Adrenal gland (tissue), 9 donors: ENCODE measurements at regions not wholly inside any gene's neighbourhood (a gene's known extent, or its start where the extent isn't known, plus 50 kb on each side); places are given as distances from the start of the nearest gene placed in this dataset.
"Not testable (repeated sequence)": the region's sequence is repeated elsewhere in the genome, so short reads cannot be mapped to it uniquely, and the experiment has no call there.

Source experiments
- DNase-seq, 7 donors: peaks; one replicate each; pipeline ENCODE4 v3.0.0-alpha.2; 2019 to 2020
- H3K27ac ChIP-seq, 5 donors: fragments of 200-600 bp; sonication (generic) in 4 of 5; 1 replicate in 3 of 5; 2 replicates in 2 of 5; pipeline versions ENCODE4 v1.5.1 to v1.8.0; 2016 to 2020; ENCODE audit warnings: mild to moderate bottlenecking in 1 of 5
- H3K27me3 ChIP-seq: fragments of 200-600 bp; 2 replicates; pipeline ENCODE4 v1.8.0; 2021
- H3K36me3 ChIP-seq, 2 donors: fragments of 200-600 bp; replicated peaks in 1 of 2; 1 replicate in 1 of 2; 2 replicates in 1 of 2; pipeline versions ENCODE4 v1.5.1 to v1.8.0; 2018 to 2022
- H3K4me1 ChIP-seq, 2 donors: fragments of 200-600 bp; replicated peaks in 1 of 2; 1 replicate in 1 of 2; 2 replicates in 1 of 2; pipeline versions ENCODE4 v1.5.1 to v1.8.0; 2018 to 2021
- H3K4me3 ChIP-seq, 4 donors: fragments of 200-600 bp; sonication (generic) in 3 of 4; one replicate each; pipeline ENCODE4 v1.5.1; 2016 to 2018
- H3K9me3 ChIP-seq, 3 donors: fragments of 200-600 bp; sonication (generic) in 1 of 3; replicated peaks in 1 of 3; 1 replicate in 2 of 3; 2 replicates in 1 of 3; pipeline versions ENCODE4 v1.5.1 to v1.8.0; 2016 to 2021
- POLR2A ChIP-seq, 2 donors: fragments of 450-650 bp; IDR thresholded peaks; one replicate each; pipeline ENCODE4 v1.6.1; 2017; ENCODE audit warnings: antibody characterized with exemption in 2 of 2, mild to moderate bottlenecking in 2 of 2, moderate library complexity in 1 of 2
- WGBS, 4 donors: extraction: QIAGEN DNeasy Blood & Tissue Kit in 2 of 4; methylation state at CpG; one replicate each; pipeline versions ENCODE4 v1.1.5 to v1.1.7; 2013 to 2017; 5-methylcytosine and 5-hydroxymethylcytosine counted together
- intact Hi-C, 2 donors: fragments of 100-400 bp; cut with DNase I; formaldehyde crosslinking; loops; one replicate each; pipeline versions ENCODE4 v1.14.1 to v1.15.0; 2022 to 2023
- TF ChIP-seq, protein P1 (sequence below), 6 experiments: fragments of 450-650 bp in 4 of 6; fragments of 200-600 bp in 2 of 6; sonication (generic) in 1 of 6; IDR thresholded peaks; 1 replicate in 5 of 6; 2 replicates in 1 of 6; pipeline versions ENCODE4 v1.5.1 to v1.8.0; 2016 to 2021; ENCODE audit warnings: antibody characterized with exemption in 6 of 6, mild to moderate bottlenecking in 2 of 6, moderate library complexity in 1 of 6
- donor health status: healthy with polysubstance abuse.
- donor health status: Bipolar disorder and iron deficiency.
- donor health status: DM: yes; HTN: yes; CAD: no.
- donor health status: DM: no; HTN: no; CAD: no.
- donor health status: DM: no; HTN: no; CAD: no.

DNA sequence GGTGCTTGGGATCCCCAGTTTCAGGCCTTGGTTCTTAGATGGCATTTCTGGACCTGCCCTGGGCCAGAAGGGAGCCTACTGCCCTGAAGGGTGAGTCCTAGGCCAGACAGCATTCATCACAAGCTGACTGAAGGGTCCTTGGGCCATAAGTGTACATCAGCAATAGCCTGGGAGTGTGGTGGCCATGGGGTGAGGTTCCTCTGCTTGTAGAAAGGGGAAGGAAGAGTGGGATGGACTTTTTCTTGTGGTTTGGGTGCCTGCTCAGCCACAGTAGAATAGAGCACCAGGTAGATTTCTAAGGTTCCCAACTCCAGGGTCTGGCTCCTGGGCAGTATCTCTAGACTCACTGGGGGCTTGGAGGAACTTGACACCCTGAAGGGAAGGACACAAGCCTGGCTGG lies 95.2 kb upstream of the PHF24 start:
- Histone ChIP-seq H3K27ac (no peak overlapping the region), H3K9me3 (no peaks in the 10 kb centered on the region), H3K4me3 (no peak overlapping the region), H3K36me3 (no peaks in the 10 kb centered on the region), H3K4me1 (no peaks in the 10 kb centered on the region), H3K27me3 (no peaks in the 10 kb centered on the region)
- intact Hi-C loops, result no loop called here
- DNase-seq, result no peak
- TF ChIP-seq, protein P1, sequence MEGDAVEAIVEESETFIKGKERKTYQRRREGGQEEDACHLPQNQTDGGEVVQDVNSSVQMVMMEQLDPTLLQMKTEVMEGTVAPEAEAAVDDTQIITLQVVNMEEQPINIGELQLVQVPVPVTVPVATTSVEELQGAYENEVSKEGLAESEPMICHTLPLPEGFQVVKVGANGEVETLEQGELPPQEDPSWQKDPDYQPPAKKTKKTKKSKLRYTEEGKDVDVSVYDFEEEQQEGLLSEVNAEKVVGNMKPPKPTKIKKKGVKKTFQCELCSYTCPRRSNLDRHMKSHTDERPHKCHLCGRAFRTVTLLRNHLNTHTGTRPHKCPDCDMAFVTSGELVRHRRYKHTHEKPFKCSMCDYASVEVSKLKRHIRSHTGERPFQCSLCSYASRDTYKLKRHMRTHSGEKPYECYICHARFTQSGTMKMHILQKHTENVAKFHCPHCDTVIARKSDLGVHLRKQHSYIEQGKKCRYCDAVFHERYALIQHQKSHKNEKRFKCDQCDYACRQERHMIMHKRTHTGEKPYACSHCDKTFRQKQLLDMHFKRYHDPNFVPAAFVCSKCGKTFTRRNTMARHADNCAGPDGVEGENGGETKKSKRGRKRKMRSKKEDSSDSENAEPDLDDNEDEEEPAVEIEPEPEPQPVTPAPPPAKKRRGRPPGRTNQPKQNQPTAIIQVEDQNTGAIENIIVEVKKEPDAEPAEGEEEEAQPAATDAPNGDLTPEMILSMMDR (IDR thresholded peaks at IDR 0.05), result no peak
- no peak for TF ChIP-seq POLR2A (IDR thresholded peaks at IDR 0.05)

DNA sequence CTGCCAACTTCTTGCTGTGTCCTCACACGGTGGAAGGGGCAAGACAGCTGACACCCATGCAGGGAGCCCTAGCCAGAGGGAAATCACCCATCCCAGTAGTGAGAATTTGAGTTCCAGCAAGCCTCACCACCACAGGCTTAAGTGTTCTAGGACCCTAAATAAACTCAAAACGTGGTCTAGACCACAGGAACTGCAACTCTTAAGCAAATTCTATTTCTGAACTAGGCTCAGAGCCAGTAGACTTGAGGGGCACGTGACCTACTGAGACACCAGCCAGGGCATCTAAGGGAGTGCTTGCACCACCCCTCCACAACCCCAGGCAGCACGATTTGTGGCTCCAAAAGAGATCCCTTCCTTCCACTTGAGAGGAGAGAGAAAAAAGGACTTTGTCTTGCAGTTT lies 96.0 kb upstream of the PHF24 start:
- Histone ChIP-seq H3K9me3 (no peaks in the 10 kb centered on the region), H3K27ac (no peak overlapping the region), H3K27me3 (no peaks in the 10 kb centered on the region), H3K36me3 (no peaks in the 10 kb centered on the region), H3K4me3 (no peak overlapping the region), H3K4me1 (no peaks in the 10 kb centered on the region)
- WGBS, 4 donors, result 19 to 33% (median 26%) methylated on average over 2 to 4 of the region's 4 CpGs
- DNase-seq, result no peak
- intact Hi-C loops, result no loop called here
- TF ChIP-seq, protein P1 (IDR thresholded peaks at IDR 0.05), result no peak
- no peak for TF ChIP-seq POLR2A (IDR thresholded peaks at IDR 0.05)

- H3K4me1 ChIP-seq, H3K9me3 ChIP-seq, H3K36me3 ChIP-seq, intact Hi-C loops, H3K4me3 ChIP-seq, H3K27me3 ChIP-seq, H3K27ac ChIP-seq, DNase-seq: not testable (repeated sequence)
These were observed 103.1 kb upstream of the PHF24 start for GRCh38 chr9:34855016-34855415.

- intact Hi-C loops, result no loop called here
- no peak for TF ChIP-seq POLR2A (IDR thresholded peaks at IDR 0.05)
- TF ChIP-seq, protein P1 (IDR thresholded peaks at IDR 0.05), result no peak
- Histone ChIP-seq H3K27me3 (no peaks in the 10 kb centered on the region), H3K4me1 (no peaks in the 10 kb centered on the region), H3K4me3 (no peak overlapping the region), H3K9me3 (no peaks in the 10 kb centered on the region), H3K36me3 (no peaks in the 10 kb centered on the region), H3K27ac (no peak overlapping the region)
- 53 to 87% (median 68%) methylated on average over 1 of the region's 1 CpG for WGBS, 4 donors
- DNase-seq, result no peak
These were observed 120.1 kb upstream of the CCL21 start for GRCh38 chr9:34830068-34830467.

DNA sequence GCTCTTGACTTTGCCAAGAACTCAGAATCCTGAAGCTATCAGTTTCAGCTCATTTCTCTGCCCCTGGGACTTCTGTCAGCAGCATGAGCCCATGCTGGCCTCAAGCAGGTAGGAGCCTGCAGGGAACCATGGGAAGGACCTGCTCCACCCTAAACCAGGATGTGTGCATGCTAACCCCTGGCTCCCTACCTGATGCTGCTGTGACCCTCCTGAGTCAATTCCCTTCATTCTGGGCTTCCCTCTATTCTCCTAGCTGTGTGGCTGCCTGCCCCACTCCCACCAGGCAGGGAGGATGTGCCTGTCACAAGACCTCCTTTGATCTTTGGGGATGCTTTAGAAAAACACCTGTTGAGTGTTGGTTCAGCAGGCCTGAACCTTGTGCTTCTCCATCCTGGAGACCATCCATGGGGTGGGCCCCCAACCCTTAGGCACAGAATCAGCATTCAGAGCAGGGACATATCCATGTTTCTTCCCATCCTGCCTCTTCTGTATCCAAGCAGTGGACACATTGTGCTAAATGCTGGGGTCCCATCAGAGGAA lies 117.1 kb upstream of the CCL21 start:
- Histone ChIP-seq H3K4me1 (no peaks in the 10 kb centered on the region), H3K27ac (no peak overlapping the region), H3K27me3 (no peaks in the 10 kb centered on the region), H3K36me3 (no peaks in the 10 kb centered on the region), H3K4me3 (no peak overlapping the region), H3K9me3 (no peaks in the 10 kb centered on the region)
- intact Hi-C loops, result no loop called here
- TF ChIP-seq, protein P1 (IDR thresholded peaks at IDR 0.05), result no peak
- no peak for TF ChIP-seq POLR2A (IDR thresholded peaks at IDR 0.05)
- DNase-seq, result no peak
